GM23338 (cell line): ENCODE measurements at regions not wholly inside any gene's neighbourhood (a gene's known extent, or its start where the extent isn't known, plus 50 kb on each side); places are given as distances from the start of the nearest gene placed in this dataset.

Experiments
- ATAC-seq: fragments of 200-7000 bp; cut with Tn5 transposase; 3 replicates; pipeline ENCODE4 v1.9.1; 2020
- DNase-seq: peaks from one replicate; pipeline ENCODE4 v3.0.0-alpha.2; 2015; ENCODE audit warnings: low spot score
- H2AFZ ChIP-seq: fragments of 200-600 bp; sonication (generic); 2 replicates; pipeline ENCODE4 v1.8.0; 2016; ENCODE audit warnings: antibody characterized with exemption, mild to moderate bottlenecking, moderate library complexity
- H3F3A ChIP-seq: fragments of 200-600 bp; sonication (generic); replicated peaks from 2 replicates; pipeline ENCODE4 v1.8.0; 2017; ENCODE audit warnings: antibody characterized with exemption, mixed run types, low read depth
- H3K27ac ChIP-seq: fragments of 200-600 bp; sonication (generic); 2 replicates; pipeline ENCODE4 v1.6.1; 2016; ENCODE audit warnings: low read depth
- H3K27me3 ChIP-seq: fragments of 200-600 bp; sonication (generic); 2 replicates; pipeline ENCODE4 v1.8.0; 2016; ENCODE audit warnings: mild to moderate bottlenecking, mixed run types, moderate library complexity; ENCODE audit not compliant: insufficient read depth
- H3K36me3 ChIP-seq: fragments of 200-600 bp; sonication (generic); 2 replicates; pipeline ENCODE4 v1.8.0; 2016; ENCODE audit warnings: mild to moderate bottlenecking; ENCODE audit not compliant: insufficient read depth
- H3K4me1 ChIP-seq: fragments of 200-600 bp; sonication (generic); 2 replicates; pipeline ENCODE4 v1.8.0; 2016; ENCODE audit warnings: mild to moderate bottlenecking, moderate library complexity; ENCODE audit not compliant: insufficient read depth
- H3K4me2 ChIP-seq: fragments of 200-600 bp; sonication (generic); 2 replicates; pipeline ENCODE4 v1.7.1; 2017; ENCODE audit warnings: mixed run types
- H3K4me3 ChIP-seq: fragments of 200-600 bp; sonication (generic); 2 replicates; pipeline ENCODE4 v1.6.1; 2016; ENCODE audit warnings: mixed run types
- H3K79me2 ChIP-seq: fragments of 200-600 bp; sonication (generic); replicated peaks from 2 replicates; pipeline ENCODE4 v1.8.0; 2017; ENCODE audit warnings: mild to moderate bottlenecking; ENCODE audit not compliant: insufficient read depth
- H3K9me2 ChIP-seq: fragments of 200-600 bp; sonication (generic); 2 replicates; pipeline ENCODE4 v1.8.0; 2017; ENCODE audit not compliant: insufficient read depth
- H4K20me1 ChIP-seq: fragments of 200-600 bp; sonication (generic); replicated peaks from 2 replicates; pipeline ENCODE4 v1.8.0; 2017; ENCODE audit warnings: mild to moderate bottlenecking; ENCODE audit not compliant: insufficient read depth
- H3K27ac Mint-ChIP-seq: 2 replicates; pipeline ENCODE4 v1.8.0; 2020; ENCODE audit warnings: inconsistent platforms, mild to moderate bottlenecking, moderate library complexity, mixed read lengths
- H3K27me3 Mint-ChIP-seq: 3 replicates; pipeline ENCODE4 v1.8.0; 2022; ENCODE audit warnings: low read depth, mild to moderate bottlenecking, moderate library complexity, mixed read lengths, inconsistent platforms; ENCODE audit not compliant: insufficient read depth, poor library complexity
- H3K36me3 Mint-ChIP-seq: 3 replicates; pipeline ENCODE4 v1.8.0; 2021; ENCODE audit warnings: low read depth, mild to moderate bottlenecking, inconsistent platforms, moderate library complexity, mixed read lengths
- H3K4me1 Mint-ChIP-seq: 3 replicates; pipeline ENCODE4 v1.8.0; 2020; ENCODE audit warnings: mild to moderate bottlenecking, inconsistent platforms, mixed read lengths
- H3K4me3 Mint-ChIP-seq: 3 replicates; pipeline ENCODE4 v1.8.0; 2021; ENCODE audit warnings: moderate library complexity, mild to moderate bottlenecking, inconsistent platforms, mixed read lengths
- H3K9me3 Mint-ChIP-seq: 3 replicates; pipeline ENCODE4 v1.8.0; 2020; ENCODE audit warnings: moderate library complexity, mild to moderate bottlenecking, inconsistent platforms, mixed read lengths
- CREB1 ChIP-seq: fragments of 250-450 bp; sonication (Bioruptor Pico); IDR thresholded peaks from 2 replicates; pipeline ENCODE4 v1.5.0; 2020; ENCODE audit warnings: low read depth, mild to moderate bottlenecking, moderate library complexity
- JUNB ChIP-seq: IDR thresholded peaks from one replicate; pipeline ENCODE4 v1.6.1; 2016; ENCODE audit warnings: antibody characterized with exemption; ENCODE audit not compliant: unreplicated experiment
- ZNF114 ChIP-seq: fragments of 250-450 bp; sonication (Bioruptor Pico); IDR thresholded peaks from 2 replicates; pipeline ENCODE4 v1.5.0; 2020; ENCODE audit warnings: mild to moderate bottlenecking, moderate library complexity
- ZNF462 ChIP-seq: fragments of 250-450 bp; sonication (Bioruptor Pico); IDR thresholded peaks from 2 replicates; pipeline ENCODE4 v1.5.0; 2020; ENCODE audit warnings: mild to moderate bottlenecking, moderate library complexity

DNA sequence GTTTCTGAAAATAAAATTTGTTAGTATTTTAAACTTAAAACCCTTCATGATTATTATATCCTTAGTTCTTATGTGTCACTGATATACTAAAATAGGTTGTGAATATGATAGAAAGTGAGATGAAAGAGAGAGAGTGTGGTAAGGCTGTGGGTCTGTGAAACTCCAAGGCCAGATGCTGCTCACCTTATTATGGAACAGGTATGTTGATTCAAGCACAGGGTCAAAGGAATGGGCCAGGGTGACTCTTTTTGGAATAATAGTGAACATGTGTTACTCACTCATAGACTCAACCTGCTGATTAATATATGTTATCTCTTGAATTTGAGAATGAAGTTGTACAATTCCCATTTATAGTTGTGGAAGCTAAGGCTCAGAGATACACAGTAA, 70.7 kb upstream of the FN1 start (continued):
- TF ChIP-seq ZNF462 (CRISPR knock-in tag) (no peak), ZNF114 (CRISPR knock-in tag) (no peak)

- Mint-ChIP-seq H3K4me1 (no peaks in the 10 kb centered on the region), H3K27ac (no peak overlapping the region)
- H2AFZ ChIP-seq: no peak overlapping the region
Measured at GRCh38 chr2:215505044-215505786, 69.3 kb upstream of the FN1 start.

More at GRCh38 chr2:215505044-215505786, 69.3 kb upstream of the FN1 start:
- Histone ChIP-seq H3K36me3 (no peaks in the 10 kb centered on the region), H3K4me2 (no peak overlapping the region), H3K27ac (no peak overlapping the region), H3K4me3 (no peak overlapping the region), H3K4me1 (no peaks in the 10 kb centered on the region), H3K9me2 (no peaks in the 10 kb centered on the region), H3K27me3 (no peaks in the 10 kb centered on the region), H4K20me1 (no peaks in the 10 kb centered on the region), H3F3A (no peaks in the 10 kb centered on the region), H3K79me2 (no peaks in the 10 kb centered on the region)
- peaks cover 2% of the 10 kb centered on the region for H3K27me3 Mint-ChIP-seq
- ATAC-seq: no peak
- no peak for DNase-seq
- no peak overlapping the region for H3K4me3 Mint-ChIP-seq
- no peak for TF ChIP-seq JUNB
- TF ChIP-seq CREB1 (CRISPR knock-in tag): no peak
- TF ChIP-seq ZNF462 (CRISPR knock-in tag): no peak
- TF ChIP-seq ZNF114 (CRISPR knock-in tag): no peak
- H3K36me3 Mint-ChIP-seq: no peaks in the 10 kb centered on the region
- H3K9me3 Mint-ChIP-seq: no peaks in the 10 kb centered on the region
